Body of pancreas (tissue), 4 donors: ENCODE measurements at regions not wholly inside any gene's neighbourhood (a gene's known extent, or its start where the extent isn't known, plus 50 kb on each side); places are given as distances from the start of the nearest gene placed in this dataset.

Source experiments
- POLR2A ChIP-seq, 3 donors: fragments of 450-650 bp; IDR thresholded peaks; one replicate each; pipeline ENCODE4 v1.6.1; 2016; ENCODE audit warnings: antibody characterized with exemption in 3 of 3, mild to moderate bottlenecking in 2 of 3
- TF ChIP-seq, protein P1 (sequence below), 7 experiments: fragments of 450-650 bp in 4 of 7; fragments of 200-600 bp in 3 of 7; sonication (generic) in 3 of 7; IDR thresholded peaks; one replicate each; pipeline ENCODE4 v1.5.1; 2016 to 2019; ENCODE audit warnings: antibody characterized with exemption in 7 of 7

DNA sequence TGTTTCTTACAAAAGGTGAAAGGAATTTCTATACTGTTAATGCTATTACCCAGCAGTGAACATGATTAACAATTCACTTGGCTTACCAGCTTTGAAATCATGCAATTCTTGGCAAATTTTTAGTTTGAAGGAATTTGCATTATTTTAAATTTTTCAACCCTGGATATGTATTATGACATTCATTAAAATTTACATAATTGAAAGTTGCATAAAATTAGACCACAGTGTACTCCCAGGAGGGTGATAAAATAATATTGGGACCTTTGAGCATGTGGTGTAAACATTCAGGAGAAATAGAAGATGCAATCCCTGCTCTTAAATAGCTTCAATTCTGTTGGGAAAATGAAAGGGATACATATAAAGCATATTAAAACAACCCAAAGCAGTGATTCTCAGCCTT is 412.2 kb upstream of the SGCD start:
- TF ChIP-seq, protein P1, sequence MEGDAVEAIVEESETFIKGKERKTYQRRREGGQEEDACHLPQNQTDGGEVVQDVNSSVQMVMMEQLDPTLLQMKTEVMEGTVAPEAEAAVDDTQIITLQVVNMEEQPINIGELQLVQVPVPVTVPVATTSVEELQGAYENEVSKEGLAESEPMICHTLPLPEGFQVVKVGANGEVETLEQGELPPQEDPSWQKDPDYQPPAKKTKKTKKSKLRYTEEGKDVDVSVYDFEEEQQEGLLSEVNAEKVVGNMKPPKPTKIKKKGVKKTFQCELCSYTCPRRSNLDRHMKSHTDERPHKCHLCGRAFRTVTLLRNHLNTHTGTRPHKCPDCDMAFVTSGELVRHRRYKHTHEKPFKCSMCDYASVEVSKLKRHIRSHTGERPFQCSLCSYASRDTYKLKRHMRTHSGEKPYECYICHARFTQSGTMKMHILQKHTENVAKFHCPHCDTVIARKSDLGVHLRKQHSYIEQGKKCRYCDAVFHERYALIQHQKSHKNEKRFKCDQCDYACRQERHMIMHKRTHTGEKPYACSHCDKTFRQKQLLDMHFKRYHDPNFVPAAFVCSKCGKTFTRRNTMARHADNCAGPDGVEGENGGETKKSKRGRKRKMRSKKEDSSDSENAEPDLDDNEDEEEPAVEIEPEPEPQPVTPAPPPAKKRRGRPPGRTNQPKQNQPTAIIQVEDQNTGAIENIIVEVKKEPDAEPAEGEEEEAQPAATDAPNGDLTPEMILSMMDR (IDR thresholded peaks at IDR 0.05) = no peak
- TF ChIP-seq POLR2A (IDR thresholded peaks at IDR 0.05) = no peak
